GM10266 (cell line): ENCODE measurements at regions not wholly inside any gene's neighbourhood (a gene's known extent, or its start where the extent isn't known, plus 50 kb on each side); places are given as distances from the start of the nearest gene placed in this dataset.
"Not testable (repeated sequence)": the region's sequence is repeated elsewhere in the genome, so short reads cannot be mapped to it uniquely, and the experiment has no call there.

Experiments
- DNase-seq: peaks from one replicate; pipeline ENCODE4 v3.0.0; 2012; ENCODE audit errors: extremely low spot score
- CTCF ChIP-seq: IDR thresholded peaks from 2 replicates; pipeline ENCODE4 v1.5.1; 2012; ENCODE audit warnings: mild to moderate bottlenecking, low read depth; ENCODE audit not compliant: control insufficient read depth, insufficient read depth; ENCODE audit errors: missing control alignments

GRCh38 chr20:41686961-41687360 is 68.8 kb upstream of the CHD6 start:
- TF ChIP-seq CTCF, result no peak

GRCh38 chr20:41685145-41685544 is 67.0 kb upstream of the CHD6 start:
- DNase-seq, result not testable (repeated sequence)

More at GRCh38 chr20:41686961-41687360, 68.8 kb upstream of the CHD6 start:
- DNase-seq, result no peak

GRCh38 chr20:41678799-41679198 is 60.6 kb upstream of the CHD6 start:
- DNase-seq, result no peak
- no peak for TF ChIP-seq CTCF

GRCh38 chr20:41672282-41672681 is 54.1 kb upstream of the CHD6 start:
- TF ChIP-seq CTCF, result no peak
- DNase-seq, result no peak

GRCh38 chr20:41671143-41671542 is 53.0 kb upstream of the CHD6 start:
- no peak for TF ChIP-seq CTCF
- no peak for DNase-seq

GRCh38 chr20:41670631-41671030 is 52.5 kb upstream of the CHD6 start:
- DNase-seq, result no peak

GRCh38 chr20:41669708-41670263 is 51.6 kb upstream of the CHD6 start:
- DNase-seq, result no peak
- no peak for TF ChIP-seq CTCF

More at GRCh38 chr20:41670631-41671030, 52.5 kb upstream of the CHD6 start:
- no peak for TF ChIP-seq CTCF

- DNase-seq, result no peak
- TF ChIP-seq CTCF, result no peak
Observed at GRCh38 chr20:41668057-41668749, 50.0 kb upstream of the CHD6 start.
